ENCODE measurements at regions not wholly inside any gene's neighbourhood (a gene's known extent, or its start where the extent isn't known, plus 50 kb on each side); places are given as distances from the start of the nearest gene placed in this dataset.
A peak's percentile ranks its signal among the peaks of the same experiment; 100 is the strongest.

GRCh38 chr22:48528221-48528915 lies 1299.3 kb downstream of the BRD1 start:
- TF ChIP-seq, protein P1, sequence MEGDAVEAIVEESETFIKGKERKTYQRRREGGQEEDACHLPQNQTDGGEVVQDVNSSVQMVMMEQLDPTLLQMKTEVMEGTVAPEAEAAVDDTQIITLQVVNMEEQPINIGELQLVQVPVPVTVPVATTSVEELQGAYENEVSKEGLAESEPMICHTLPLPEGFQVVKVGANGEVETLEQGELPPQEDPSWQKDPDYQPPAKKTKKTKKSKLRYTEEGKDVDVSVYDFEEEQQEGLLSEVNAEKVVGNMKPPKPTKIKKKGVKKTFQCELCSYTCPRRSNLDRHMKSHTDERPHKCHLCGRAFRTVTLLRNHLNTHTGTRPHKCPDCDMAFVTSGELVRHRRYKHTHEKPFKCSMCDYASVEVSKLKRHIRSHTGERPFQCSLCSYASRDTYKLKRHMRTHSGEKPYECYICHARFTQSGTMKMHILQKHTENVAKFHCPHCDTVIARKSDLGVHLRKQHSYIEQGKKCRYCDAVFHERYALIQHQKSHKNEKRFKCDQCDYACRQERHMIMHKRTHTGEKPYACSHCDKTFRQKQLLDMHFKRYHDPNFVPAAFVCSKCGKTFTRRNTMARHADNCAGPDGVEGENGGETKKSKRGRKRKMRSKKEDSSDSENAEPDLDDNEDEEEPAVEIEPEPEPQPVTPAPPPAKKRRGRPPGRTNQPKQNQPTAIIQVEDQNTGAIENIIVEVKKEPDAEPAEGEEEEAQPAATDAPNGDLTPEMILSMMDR (IDR thresholded peaks at IDR 0.05; ENCODE audit: unreplicated experiment in 3 of 3), result no peak
- Mint-ChIP-seq H3K27ac (no peak overlapping the region), H3K27me3 (ENCODE audit: low read depth) (no peaks in the 10 kb centered on the region), H3K9me3 (no peaks in the 10 kb centered on the region), H3K4me3 (no peak overlapping the region), H3K36me3 (ENCODE audit: low read depth) (no peaks in the 10 kb centered on the region), H3K4me1 (no peaks in the 10 kb centered on the region)

DNA sequence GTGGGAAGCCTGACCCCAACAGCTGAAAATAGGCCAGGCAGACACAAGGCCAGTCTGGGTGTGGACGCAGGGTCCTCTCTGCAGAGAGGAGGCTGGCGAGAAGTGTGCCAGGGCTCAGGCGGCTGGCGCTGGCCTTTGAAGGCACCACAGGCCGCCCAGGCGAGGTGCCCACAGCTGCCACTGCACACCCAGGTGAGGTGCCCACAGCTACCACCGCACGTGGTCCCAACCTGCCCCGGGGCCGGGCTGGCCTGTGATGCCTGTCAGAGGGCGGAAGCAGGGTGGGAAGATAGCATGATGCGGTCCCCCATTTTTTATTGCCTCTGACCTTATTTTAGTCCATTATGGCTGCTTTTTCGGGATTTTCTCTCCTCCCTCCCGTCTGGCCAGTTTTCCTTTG lies 1303.9 kb downstream of the BRD1 start:
- H3K4me3 Mint-ChIP-seq, result no peak overlapping the region
- TF ChIP-seq, protein P1 (IDR thresholded peaks at IDR 0.05; ENCODE audit: unreplicated experiment in 3 of 3), result no peak
- H3K9me3 Mint-ChIP-seq, result no peaks in the 10 kb centered on the region
- H3K27ac Mint-ChIP-seq, result no peak overlapping the region
- peaks cover 4% of the 10 kb centered on the region for H3K27me3 Mint-ChIP-seq (ENCODE audit: low read depth)
- no peaks in the 10 kb centered on the region for H3K4me1 Mint-ChIP-seq
- H3K36me3 Mint-ChIP-seq (ENCODE audit: low read depth), result no peaks in the 10 kb centered on the region

GRCh38 chr22:48523091-48523490 lies 1304.6 kb downstream of the BRD1 start:
- no peak overlapping the region for H3K4me3 Mint-ChIP-seq
- H3K9me3 Mint-ChIP-seq, result no peaks in the 10 kb centered on the region
- H3K27me3 Mint-ChIP-seq (ENCODE audit: low read depth), result peaks cover 4% of the 10 kb centered on the region
- no peak overlapping the region for H3K27ac Mint-ChIP-seq
- no peaks in the 10 kb centered on the region for H3K36me3 Mint-ChIP-seq (ENCODE audit: low read depth)
- TF ChIP-seq, protein P1 (IDR thresholded peaks at IDR 0.05; ENCODE audit: unreplicated experiment in 3 of 3), result no peak
- H3K4me1 Mint-ChIP-seq, result no peaks in the 10 kb centered on the region

DNA sequence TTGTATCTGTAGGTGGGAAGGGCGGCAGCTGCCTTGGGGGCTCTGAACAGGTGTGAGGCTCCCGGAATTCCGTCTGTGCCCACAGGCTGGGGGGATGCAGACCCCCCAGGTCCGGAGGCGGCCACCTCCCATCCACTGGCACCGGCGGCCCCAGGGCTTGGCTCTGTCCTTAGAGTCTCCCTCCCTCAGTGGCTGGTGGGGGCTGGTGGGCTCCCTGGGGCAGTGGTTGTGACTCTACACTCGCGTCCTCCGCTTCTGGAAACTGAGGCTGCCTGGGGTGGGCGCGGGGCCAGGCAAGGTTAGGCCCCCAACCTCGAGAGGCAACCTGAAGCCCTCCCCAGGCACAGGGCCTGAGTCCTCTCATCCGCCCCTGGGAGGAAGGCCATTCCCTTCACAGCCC lies 1305.4 kb downstream of the BRD1 start:
- Mint-ChIP-seq H3K27me3 (ENCODE audit: low read depth) (peaks cover 4% of the 10 kb centered on the region), H3K36me3 (ENCODE audit: low read depth) (no peaks in the 10 kb centered on the region), H3K27ac (no peak overlapping the region), H3K9me3 (no peaks in the 10 kb centered on the region), H3K4me1 (no peaks in the 10 kb centered on the region), H3K4me3 (no peak overlapping the region)
- TF ChIP-seq, protein P1 (IDR thresholded peaks at IDR 0.05; ENCODE audit: unreplicated experiment in 3 of 3), result no peak

GRCh38 chr22:48520884-48521588 lies 1306.6 kb downstream of the BRD1 start:
- Mint-ChIP-seq H3K27ac (no peak overlapping the region), H3K9me3 (no peaks in the 10 kb centered on the region), H3K4me1 (no peaks in the 10 kb centered on the region), H3K4me3 (no peak overlapping the region), H3K27me3 (ENCODE audit: low read depth) (peaks cover 4% of the 10 kb centered on the region), H3K36me3 (ENCODE audit: low read depth) (no peaks in the 10 kb centered on the region)
- TF ChIP-seq, protein P1 (IDR thresholded peaks at IDR 0.05; ENCODE audit: unreplicated experiment in 3 of 3), result peak in 1 of 3 experiments; percentile 8

DNA sequence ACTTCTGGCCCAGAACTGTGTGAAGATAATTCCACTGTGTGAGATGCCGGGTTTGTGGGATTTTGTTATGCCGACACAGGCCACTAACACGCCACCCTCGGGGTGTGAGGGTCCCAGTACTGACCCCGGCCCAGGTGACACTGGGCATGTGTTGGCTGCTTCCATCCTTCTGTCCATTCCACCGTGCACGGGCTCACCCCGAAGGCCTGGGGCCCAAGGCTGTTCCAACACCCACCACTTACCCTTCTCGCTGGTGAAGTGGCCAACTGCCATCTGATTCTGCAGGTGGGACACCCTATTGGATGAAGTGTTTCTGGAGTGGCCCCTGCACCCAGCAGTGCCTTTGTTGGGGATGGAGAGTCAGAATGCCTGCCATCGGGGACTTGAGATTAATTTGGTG lies 1307.5 kb downstream of the BRD1 start:
- no peak overlapping the region for H3K4me3 Mint-ChIP-seq
- H3K27ac Mint-ChIP-seq, result no peak overlapping the region
- H3K27me3 Mint-ChIP-seq (ENCODE audit: low read depth), result peaks cover 4% of the 10 kb centered on the region
- H3K36me3 Mint-ChIP-seq (ENCODE audit: low read depth), result no peaks in the 10 kb centered on the region
- TF ChIP-seq, protein P1 (IDR thresholded peaks at IDR 0.05; ENCODE audit: unreplicated experiment in 3 of 3), result no peak
- no peaks in the 10 kb centered on the region for H3K4me1 Mint-ChIP-seq
- no peaks in the 10 kb centered on the region for H3K9me3 Mint-ChIP-seq

Measured in nephron (organoid).